Left ventricle myocardium inferior (tissue), 1 donor: ENCODE measurements at regions not wholly inside any gene's neighbourhood (a gene's known extent, or its start where the extent isn't known, plus 50 kb on each side); places are given as distances from the start of the nearest gene placed in this dataset.

Experiments
- DNase-seq: peaks from one replicate; pipeline ENCODE4 v3.0.0-alpha.2; 2020
- H3K27ac ChIP-seq: fragments of 200-600 bp; replicated peaks from 2 replicates; pipeline ENCODE4 v1.8.0; 2021
- H3K27me3 ChIP-seq: fragments of 200-600 bp; 2 replicates; pipeline ENCODE4 v1.8.0; 2021; ENCODE audit warnings: low read depth
- H3K36me3 ChIP-seq: fragments of 200-600 bp; 2 replicates; pipeline ENCODE4 v1.8.0; 2021
- H3K4me1 ChIP-seq: fragments of 200-600 bp; 2 replicates; pipeline ENCODE4 v1.8.0; 2021
- H3K4me3 ChIP-seq: fragments of 200-600 bp; 2 replicates; pipeline ENCODE4 v1.8.0; 2021; ENCODE audit warnings: mild to moderate bottlenecking, moderate library complexity
- H3K9me3 ChIP-seq: fragments of 200-600 bp; replicated peaks from 2 replicates; pipeline ENCODE4 v1.8.0; 2021
- CTCF ChIP-seq: fragments of 200-600 bp; IDR thresholded peaks from 2 replicates; pipeline ENCODE4 v1.8.0; 2021; ENCODE audit warnings: antibody characterized with exemption, mild to moderate bottlenecking, borderline replicate concordance
- intact Hi-C: fragments of 100-400 bp; cut with micrococcal nuclease; formaldehyde crosslinking; loops from one replicate; pipeline ENCODE4 v1.11.0; 2022
- donor health status: DM: no; HTN: yes; CAD: no; lungs with severe emphysema.

GRCh38 chr12:107179871-107180270, 86.5 kb upstream of the CRY1 start:
- no peak for TF ChIP-seq CTCF
- no peak for DNase-seq
- no peaks in the 10 kb centered on the region for H3K36me3 ChIP-seq
- H3K27me3 ChIP-seq: peaks cover 82% of the 10 kb centered on the region
- no peak overlapping the region for H3K4me3 ChIP-seq
- peaks cover 2% of the 10 kb centered on the region for H3K9me3 ChIP-seq
- H3K27ac ChIP-seq: no peak overlapping the region
- H3K4me1 ChIP-seq: no peaks in the 10 kb centered on the region
- intact Hi-C loops: no loop called here

- Histone ChIP-seq H3K4me3 (no peak overlapping the region), H3K4me1 (no peaks in the 10 kb centered on the region), H3K27ac (no peak overlapping the region), H3K36me3 (no peaks in the 10 kb centered on the region), H3K27me3 (peaks cover 82% of the 10 kb centered on the region), H3K9me3 (peaks cover 4% of the 10 kb centered on the region)
- no peak for DNase-seq
- intact Hi-C loops: no loop called here
- TF ChIP-seq CTCF: no peak
Observed at GRCh38 chr12:107180272-107180671, 86.9 kb upstream of the CRY1 start.

GRCh38 chr12:107184359-107184930, 91.1 kb upstream of the CRY1 start:
- TF ChIP-seq CTCF: no peak
- H3K4me1 ChIP-seq: no peaks in the 10 kb centered on the region
- intact Hi-C loops: no loop called here
- no peak overlapping the region for H3K4me3 ChIP-seq
- peaks cover 53% of the 10 kb centered on the region for H3K27me3 ChIP-seq
- peaks cover 10% of the 10 kb centered on the region for H3K9me3 ChIP-seq
- DNase-seq: no peak
- no peak overlapping the region for H3K27ac ChIP-seq
- H3K36me3 ChIP-seq: no peaks in the 10 kb centered on the region

- Histone ChIP-seq H3K4me3 (no peak overlapping the region), H3K9me3 (peaks cover 12% of the 10 kb centered on the region), H3K4me1 (no peaks in the 10 kb centered on the region), H3K36me3 (no peaks in the 10 kb centered on the region), H3K27ac (no peak overlapping the region), H3K27me3 (peaks cover 53% of the 10 kb centered on the region)
- intact Hi-C loops: no loop called here
- no peak for DNase-seq
- no peak for TF ChIP-seq CTCF
Observed at GRCh38 chr12:107196681-107197080, 103.3 kb upstream of the CRY1 start.

GRCh38 chr12:107200394-107200793, 107.0 kb upstream of the CRY1 start:
- no peak for TF ChIP-seq CTCF
- intact Hi-C loops: no loop called here
- no peak for DNase-seq
- no peak overlapping the region for H3K4me3 ChIP-seq
- no peaks in the 10 kb centered on the region for H3K4me1 ChIP-seq
- peaks cover 30% of the 10 kb centered on the region for H3K27me3 ChIP-seq
- no peaks in the 10 kb centered on the region for H3K9me3 ChIP-seq
- no peaks in the 10 kb centered on the region for H3K36me3 ChIP-seq
- no peak overlapping the region for H3K27ac ChIP-seq
